ENCODE measurements at regions not wholly inside any gene's neighbourhood (a gene's known extent, or its start where the extent isn't known, plus 50 kb on each side); places are given as distances from the start of the nearest gene placed in this dataset.
"Not testable (repeated sequence)": the region's sequence is repeated elsewhere in the genome, so short reads cannot be mapped to it uniquely, and the experiment has no call there.

GRCh38 chr2:138079976-138080375, 115.7 kb downstream of the HNMT start:
- intact Hi-C loops (cut with DNase I), result no loop called here
- Histone ChIP-seq H3K27me3 (no peaks in the 10 kb centered on the region), H3K9me3 (no peaks in the 10 kb centered on the region), H3K4me3 (no peak overlapping the region), H3K4me1 (no peaks in the 10 kb centered on the region), H3K27ac (no peak overlapping the region), H3K36me3 (no peaks in the 10 kb centered on the region)
- TF ChIP-seq CTCF (IDR thresholded peaks at IDR 0.05), result no peak
- no peak for DNase-seq
- ATAC-seq, result no peak

GRCh38 chr2:138081225-138082073, 117.2 kb downstream of the HNMT start:
- DNase-seq, result no peak
- no peak for ATAC-seq
- no peaks in the 10 kb centered on the region for H3K4me1 ChIP-seq
- no peak overlapping the region for H3K27ac ChIP-seq
- TF ChIP-seq CTCF (IDR thresholded peaks at IDR 0.05), result no peak
- no peaks in the 10 kb centered on the region for H3K36me3 ChIP-seq
- no peak overlapping the region for H3K4me3 ChIP-seq
- no peaks in the 10 kb centered on the region for H3K27me3 ChIP-seq
- intact Hi-C loops (cut with DNase I), result no loop called here
- H3K9me3 ChIP-seq, result no peaks in the 10 kb centered on the region

- DNase-seq (no peak), ATAC-seq (no peak)
- no peak for TF ChIP-seq CTCF (IDR thresholded peaks at IDR 0.05)
- H3K27ac ChIP-seq, result no peak overlapping the region
- H3K27me3 ChIP-seq, result no peaks in the 10 kb centered on the region
- no peaks in the 10 kb centered on the region for H3K4me1 ChIP-seq
- H3K4me3 ChIP-seq, result no peak overlapping the region
- no peaks in the 10 kb centered on the region for H3K36me3 ChIP-seq
- intact Hi-C loops (cut with DNase I), result no loop called here
- H3K9me3 ChIP-seq, result no peaks in the 10 kb centered on the region
These were observed 119.9 kb downstream of the HNMT start for GRCh38 chr2:138084206-138084605.

GRCh38 chr2:138085441-138085840, 121.2 kb downstream of the HNMT start:
- intact Hi-C loops (cut with DNase I); ATAC-seq; H3K27ac ChIP-seq; H3K27me3 ChIP-seq; H3K4me1 ChIP-seq; DNase-seq; H3K4me3 ChIP-seq; H3K36me3 ChIP-seq; H3K9me3 ChIP-seq: not testable (repeated sequence)

- no peak overlapping the region for H3K27ac ChIP-seq
- DNase-seq, result no peak
- H3K4me1 ChIP-seq, result no peaks in the 10 kb centered on the region
- no peak for TF ChIP-seq CTCF (IDR thresholded peaks at IDR 0.05)
- H3K27me3 ChIP-seq, result no peaks in the 10 kb centered on the region
- intact Hi-C loops (cut with DNase I), result no loop called here
- no peak overlapping the region for H3K4me3 ChIP-seq
- no peaks in the 10 kb centered on the region for H3K36me3 ChIP-seq
- no peaks in the 10 kb centered on the region for H3K9me3 ChIP-seq
- peak; percentile 28 for ATAC-seq
These were observed 122.3 kb downstream of the HNMT start for GRCh38 chr2:138086576-138086975.

GRCh38 chr2:138087751-138088593, 123.7 kb downstream of the HNMT start:
- DNase-seq (no peak), ATAC-seq (no peak)
- no peaks in the 10 kb centered on the region for H3K9me3 ChIP-seq
- intact Hi-C loops (cut with DNase I), result no loop called here
- H3K36me3 ChIP-seq, result no peaks in the 10 kb centered on the region
- no peak overlapping the region for H3K4me3 ChIP-seq
- H3K27ac ChIP-seq, result no peak overlapping the region
- H3K4me1 ChIP-seq, result no peaks in the 10 kb centered on the region
- no peak for TF ChIP-seq CTCF (IDR thresholded peaks at IDR 0.05)
- no peaks in the 10 kb centered on the region for H3K27me3 ChIP-seq
